HCEC 1CT (cell line): ENCODE measurements at regions not wholly inside any gene's neighbourhood (a gene's known extent, or its start where the extent isn't known, plus 50 kb on each side); places are given as distances from the start of the nearest gene placed in this dataset.

Experiments used
- DNase-seq: peaks from one replicate; pipeline ENCODE4 v3.0.0-alpha.2; 2017

DNA sequence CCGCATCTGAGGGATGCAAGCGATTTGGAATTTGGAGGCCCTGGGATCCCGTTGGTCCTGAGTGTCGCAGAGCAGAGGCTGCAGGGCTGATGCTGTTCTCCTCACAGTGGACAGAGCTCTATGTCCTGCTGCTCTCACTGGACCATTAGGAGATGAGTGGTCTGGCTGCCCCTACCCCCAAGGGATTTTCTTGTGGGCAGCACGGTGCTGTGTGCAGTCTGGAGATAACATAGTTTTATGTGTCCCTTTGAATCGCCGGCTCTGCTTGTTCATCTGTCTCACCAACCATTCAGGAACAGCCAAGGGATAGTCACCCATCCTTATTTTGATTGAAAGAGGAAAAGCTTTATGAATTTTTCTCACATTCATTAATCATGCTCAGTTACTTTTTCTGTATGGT, 49.9 kb downstream of the CHRM3 start:
- DNase-seq = no peak

- no peak for DNase-seq
Observed at GRCh38 chr1:239437822-239438221, 51.5 kb downstream of the CHRM3 start.

- no peak for DNase-seq
Observed at GRCh38 chr1:239438891-239439290, 52.5 kb downstream of the CHRM3 start.

DNA sequence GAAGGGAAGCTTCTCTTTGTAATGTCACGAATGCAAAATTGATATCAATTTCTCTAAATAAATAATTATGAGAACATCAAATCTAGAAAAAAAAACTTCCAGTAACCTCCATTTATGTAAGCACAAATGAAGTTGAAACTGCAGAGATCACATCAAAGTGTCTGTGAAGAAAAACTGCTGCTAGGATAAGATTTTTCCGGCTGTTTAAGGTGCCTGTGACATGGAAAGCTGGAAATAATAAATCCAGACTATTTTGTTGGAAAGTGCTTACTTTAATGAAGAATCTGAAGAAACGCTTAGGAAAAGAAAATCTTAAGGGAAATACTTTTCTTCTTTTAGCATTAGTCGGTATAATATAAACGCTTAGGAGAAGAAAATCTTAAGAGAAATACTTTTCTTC, 57.0 kb downstream of the CHRM3 start:
- no peak for DNase-seq

DNA sequence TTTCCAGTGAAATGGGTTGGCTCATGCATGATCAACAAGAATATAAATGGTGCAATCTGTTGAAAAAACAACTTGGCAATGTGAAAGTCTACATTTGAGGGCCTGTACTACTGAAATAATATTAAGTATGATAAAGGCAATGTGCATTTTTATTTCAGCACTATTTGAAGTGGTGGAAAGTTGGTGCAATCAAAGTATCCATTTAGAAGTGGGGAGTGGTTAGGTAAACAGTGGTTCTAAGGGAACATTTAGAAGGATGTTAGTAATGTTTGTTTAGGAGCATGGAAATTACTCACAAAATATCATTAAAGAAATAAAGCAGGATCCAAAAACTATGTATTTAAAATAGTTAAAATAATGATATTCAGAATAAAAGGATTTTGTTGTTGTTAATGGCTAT, 60.2 kb downstream of the CHRM3 start:
- no peak for DNase-seq

- DNase-seq = no peak
Observed at GRCh38 chr1:239448911-239449310, 62.5 kb downstream of the CHRM3 start.

GRCh38 chr1:239455743-239456142, 69.4 kb downstream of the CHRM3 start:
- no peak for DNase-seq

DNA sequence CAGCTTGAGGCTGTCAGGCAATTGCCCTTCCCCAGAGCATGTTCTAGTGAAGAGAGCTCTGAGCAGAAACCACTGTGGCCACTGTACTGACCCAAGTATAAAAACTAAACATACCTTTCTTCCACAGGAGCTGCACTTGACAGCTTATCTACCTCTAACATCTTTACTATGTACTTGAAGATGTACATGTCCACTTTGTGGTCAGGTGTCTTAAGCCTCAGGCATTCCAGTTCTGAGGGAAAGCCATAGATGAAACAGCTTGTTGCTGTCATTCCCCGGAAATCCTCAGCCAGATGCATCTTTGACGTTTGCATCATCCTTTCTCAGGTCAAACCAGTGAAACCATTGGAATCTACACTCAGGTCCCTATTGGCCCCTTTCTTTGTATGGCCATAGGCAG, 70.4 kb downstream of the CHRM3 start:
- no peak for DNase-seq

DNA sequence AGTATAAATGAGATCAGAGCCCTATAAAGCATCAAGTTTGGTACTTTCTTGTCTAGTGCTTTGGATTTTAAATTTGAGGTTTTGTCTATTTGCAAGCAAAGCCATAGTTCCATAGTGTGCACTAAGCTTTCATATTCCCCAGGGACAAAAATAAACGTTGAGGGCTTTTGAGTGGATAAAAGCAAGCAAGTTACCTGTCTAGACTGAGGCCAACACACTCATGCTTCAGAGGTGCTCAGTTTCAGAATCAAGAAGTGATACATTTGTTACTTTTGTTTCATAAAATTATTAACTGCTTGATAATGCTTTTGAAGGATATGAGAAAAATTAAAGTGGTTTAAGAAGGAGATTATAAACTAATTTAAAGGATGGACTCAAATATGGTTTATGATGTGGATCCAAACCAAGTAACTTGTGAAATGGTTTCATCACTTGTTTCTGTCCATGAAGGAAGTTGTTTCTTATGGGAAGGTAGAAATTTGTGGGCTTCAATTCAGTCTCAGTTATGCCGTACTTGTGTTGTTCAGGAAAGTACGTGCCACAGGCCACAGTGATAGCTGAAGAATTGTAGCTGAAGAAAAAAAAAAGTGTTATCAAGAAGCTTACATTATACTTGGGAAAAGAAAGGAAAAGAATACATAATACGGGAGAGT, 71.2 kb downstream of the CHRM3 start:
- DNase-seq = no peak

- DNase-seq = no peak
Observed at GRCh38 chr1:239458144-239458500, 71.8 kb downstream of the CHRM3 start.

- DNase-seq = no peak
Observed at GRCh38 chr1:239467730-239468129, 81.4 kb downstream of the CHRM3 start.

DNA sequence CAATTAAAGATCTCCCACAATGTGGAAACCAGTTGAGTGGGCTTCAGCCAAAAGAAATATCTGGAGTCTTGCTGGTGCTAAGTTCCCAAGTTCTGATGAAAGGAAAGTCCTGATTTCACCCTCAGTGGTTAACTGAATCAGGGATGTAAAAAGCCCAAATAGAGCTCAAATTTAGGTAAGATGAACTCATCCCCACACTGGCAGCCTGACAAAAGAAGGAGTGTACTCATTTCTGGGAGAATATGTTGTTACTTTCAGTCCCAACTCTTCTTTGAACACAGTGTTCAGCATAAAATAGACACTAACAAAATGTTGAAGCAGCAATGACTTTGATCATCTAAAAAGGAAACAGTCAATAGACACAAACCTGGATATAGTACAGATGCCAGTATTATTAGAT, 91.7 kb downstream of the CHRM3 start:
- DNase-seq = no peak

- DNase-seq = no peak
Observed at GRCh38 chr1:239483391-239483790, 97.0 kb downstream of the CHRM3 start.

- no peak for DNase-seq
Observed at GRCh38 chr1:239493811-239494414, 107.5 kb downstream of the CHRM3 start.

GRCh38 chr1:239505094-239505493, 118.7 kb downstream of the CHRM3 start:
- DNase-seq = no peak

GRCh38 chr1:239507826-239508225, 121.5 kb downstream of the CHRM3 start:
- DNase-seq = no peak

- no peak for DNase-seq
Observed at GRCh38 chr1:239511875-239512274, 125.5 kb downstream of the CHRM3 start.

DNA sequence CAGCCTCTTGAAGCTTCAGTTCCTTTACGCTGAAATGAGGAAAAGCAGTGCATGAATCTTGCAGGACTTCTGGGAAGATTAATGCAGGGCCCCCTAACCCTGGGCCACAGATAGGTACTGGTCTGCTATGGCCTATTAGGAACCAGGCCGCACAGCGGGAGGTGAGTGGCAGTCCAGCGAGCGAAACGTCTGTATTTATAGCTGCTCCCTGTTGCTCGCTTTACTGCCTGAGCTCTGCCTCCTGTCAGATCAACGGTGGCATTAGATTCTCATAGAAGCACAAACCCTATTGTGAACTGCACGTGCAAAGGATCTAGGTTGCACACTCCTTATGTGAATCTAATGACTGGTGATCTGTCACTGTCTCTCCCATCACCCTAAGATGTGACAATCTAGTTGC, 130.2 kb downstream of the CHRM3 start:
- no peak for DNase-seq

GRCh38 chr1:239526391-239526790, 140.0 kb downstream of the CHRM3 start:
- no peak for DNase-seq

GRCh38 chr1:239527051-239527693, 140.8 kb downstream of the CHRM3 start:
- DNase-seq = no peak

DNA sequence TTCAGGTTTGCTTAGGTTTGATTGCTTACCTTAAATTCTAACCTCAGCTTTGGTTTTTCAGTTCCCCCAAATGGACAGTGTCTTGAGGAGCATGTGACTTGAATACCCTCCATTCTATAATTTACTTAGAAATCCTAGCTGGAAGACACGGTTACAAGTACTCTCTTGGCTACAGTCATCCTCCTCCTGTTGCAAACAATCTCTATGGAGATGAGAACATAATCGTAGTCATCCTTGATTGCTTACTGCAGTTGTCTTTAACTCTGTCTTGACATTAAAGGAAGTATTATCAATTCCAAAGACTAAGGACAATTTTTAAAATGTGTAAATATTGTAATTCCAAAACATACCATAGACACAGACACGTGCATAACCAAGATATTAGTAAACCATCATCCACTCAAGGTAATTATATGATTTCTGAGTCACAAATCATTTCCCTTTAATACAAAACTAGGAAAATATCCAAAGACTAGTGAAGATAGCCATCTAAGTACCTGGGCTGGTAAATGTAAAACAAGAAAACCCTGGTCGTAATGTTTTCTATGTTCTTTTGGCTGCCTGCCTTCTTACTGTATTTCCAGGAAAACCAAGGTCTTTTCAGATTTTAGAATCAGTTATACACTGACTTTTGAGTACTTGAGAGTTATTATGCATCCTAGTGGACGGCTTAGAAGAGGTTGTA, 149.9 kb downstream of the CHRM3 start:
- no peak for DNase-seq

DNA sequence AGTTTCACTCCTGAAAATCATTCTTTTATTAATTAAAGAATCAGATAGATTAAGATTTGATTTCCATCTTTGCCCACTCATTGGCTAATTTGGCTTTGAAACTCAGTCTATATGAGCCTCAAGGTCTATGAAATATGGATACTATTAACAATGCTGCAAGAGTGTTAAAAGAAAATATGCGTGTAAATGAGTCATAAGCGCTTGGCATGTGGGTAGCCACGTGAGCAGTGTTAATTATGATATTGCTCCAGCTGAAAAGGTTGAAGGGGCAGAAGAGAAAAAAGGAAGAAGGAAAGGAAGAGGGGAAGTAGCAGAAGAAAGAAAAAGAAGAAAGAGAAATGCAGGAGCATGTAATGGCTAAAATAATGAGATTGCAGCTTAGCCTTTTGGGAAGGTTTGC, 151.4 kb downstream of the CHRM3 start:
- no peak for DNase-seq

- no peak for DNase-seq
Observed at GRCh38 chr1:239538239-239538988, 152.0 kb downstream of the CHRM3 start.
